GM12892 (cell line): ENCODE measurements at regions not wholly inside any gene's neighbourhood (a gene's known extent, or its start where the extent isn't known, plus 50 kb on each side); places are given as distances from the start of the nearest gene placed in this dataset.

Source experiments
- POLR2A ChIP-seq: IDR thresholded peaks from 2 replicates; pipeline ENCODE4 v1.6.1; 2011; ENCODE audit warnings: low read depth, low read length, control low read depth
- POLR2AphosphoS5 ChIP-seq: IDR thresholded peaks from 2 replicates; pipeline ENCODE4 v1.6.1; 2011; ENCODE audit warnings: low read depth, low read length, control low read depth
- TAF1 ChIP-seq: IDR thresholded peaks from 2 replicates; pipeline ENCODE4 v1.6.1; 2011; ENCODE audit warnings: low read depth, mild to moderate bottlenecking, control low read depth, low read length, borderline replicate concordance

GRCh38 chr1:239547987-239548386, 161.6 kb downstream of the CHRM3 start:
- TF ChIP-seq POLR2A, result no peak
- no peak for TF ChIP-seq POLR2AphosphoS5
- no peak for TF ChIP-seq TAF1
